HEK293T (cell line): ENCODE measurements at regions not wholly inside any gene's neighbourhood (a gene's known extent, or its start where the extent isn't known, plus 50 kb on each side); places are given as distances from the start of the nearest gene placed in this dataset.

Source experiments
- CTCF ChIA-PET: fragments of 350-600 bp; formaldehyde crosslinking; extraction: SDS; loops from one replicate; lab custom pipeline; 2021; ENCODE audit warnings: antibody characterized with exemption, inconsistent platforms; lab: Yijun Ruan, JAX
- POLR2A ChIA-PET: fragments of 350-600 bp; formaldehyde crosslinking; extraction: SDS; loops from one replicate; lab custom pipeline; 2020; ENCODE audit warnings: antibody characterized with exemption, inconsistent platforms; lab: Yijun Ruan, JAX
- DNase-seq: peaks from one replicate; pipeline ENCODE4 v3.0.0; 2012; ENCODE audit warnings: mixed read lengths; ENCODE audit errors: extremely low spot score
- ARNT ChIP-seq: fragments of 450-650 bp; IDR thresholded peaks from 2 replicates; pipeline ENCODE4 v1.6.1; 2017; ENCODE audit warnings: mild to moderate bottlenecking
- BHLHE40 ChIP-seq: fragments of 450-650 bp; IDR thresholded peaks from 2 replicates; pipeline ENCODE4 v1.6.1; 2016; ENCODE audit warnings: mild to moderate bottlenecking, moderate library complexity, borderline replicate concordance
- CTBP1 ChIP-seq: fragments of 450-650 bp; IDR thresholded peaks from 2 replicates; pipeline ENCODE4 v1.6.1; 2016; ENCODE audit warnings: borderline replicate concordance
- ELF4 ChIP-seq: fragments of 450-650 bp; IDR thresholded peaks from 2 replicates; pipeline ENCODE4 v1.6.1; 2017; ENCODE audit warnings: antibody characterized with exemption
- FOXA1 ChIP-seq: fragments of 450-650 bp; IDR thresholded peaks from 2 replicates; pipeline ENCODE4 v1.6.1; 2016; ENCODE audit warnings: mild to moderate bottlenecking
- FOXK2 ChIP-seq: fragments of 450-650 bp; IDR thresholded peaks from 2 replicates; pipeline ENCODE4 v1.6.1; 2016; ENCODE audit warnings: mild to moderate bottlenecking
- FOXM1 ChIP-seq: fragments of 450-650 bp; IDR thresholded peaks from 2 replicates; pipeline ENCODE4 v1.6.1; 2017; ENCODE audit warnings: mild to moderate bottlenecking, borderline replicate concordance
- HDGF ChIP-seq: fragments of 450-650 bp; IDR thresholded peaks from 2 replicates; pipeline ENCODE4 v1.6.1; 2017; ENCODE audit warnings: antibody characterized with exemption, borderline replicate concordance
- L3MBTL2 ChIP-seq: fragments of 450-650 bp; conservative IDR thresholded peaks from 2 replicates; pipeline ENCODE4 v1.6.1; 2016; ENCODE audit warnings: mild to moderate bottlenecking
- LEF1 ChIP-seq: fragments of 450-650 bp; IDR thresholded peaks from 2 replicates; pipeline ENCODE4 v1.6.1; 2017; ENCODE audit warnings: mild to moderate bottlenecking, borderline replicate concordance
- NFRKB ChIP-seq: fragments of 450-650 bp; IDR thresholded peaks from 2 replicates; pipeline ENCODE4 v1.6.1; 2016; ENCODE audit warnings: mild to moderate bottlenecking, moderate library complexity
- SP1 ChIP-seq: fragments of 450-650 bp; IDR thresholded peaks from 2 replicates; pipeline ENCODE4 v1.6.1; 2017
- SUZ12 ChIP-seq: fragments of 450-650 bp; IDR thresholded peaks from 2 replicates; pipeline ENCODE4 v1.6.1; 2016; ENCODE audit warnings: mild to moderate bottlenecking
- TARDBP ChIP-seq: fragments of 450-650 bp; IDR thresholded peaks from 2 replicates; pipeline ENCODE4 v1.6.1; 2016
- ZNF384 ChIP-seq: fragments of 450-650 bp; IDR thresholded peaks from 2 replicates; pipeline ENCODE4 v1.6.1; 2016
- TF ChIP-seq, protein P1 (sequence below): fragments of 450-650 bp; IDR thresholded peaks from 2 replicates; pipeline ENCODE4 v1.6.1; 2016

DNA sequence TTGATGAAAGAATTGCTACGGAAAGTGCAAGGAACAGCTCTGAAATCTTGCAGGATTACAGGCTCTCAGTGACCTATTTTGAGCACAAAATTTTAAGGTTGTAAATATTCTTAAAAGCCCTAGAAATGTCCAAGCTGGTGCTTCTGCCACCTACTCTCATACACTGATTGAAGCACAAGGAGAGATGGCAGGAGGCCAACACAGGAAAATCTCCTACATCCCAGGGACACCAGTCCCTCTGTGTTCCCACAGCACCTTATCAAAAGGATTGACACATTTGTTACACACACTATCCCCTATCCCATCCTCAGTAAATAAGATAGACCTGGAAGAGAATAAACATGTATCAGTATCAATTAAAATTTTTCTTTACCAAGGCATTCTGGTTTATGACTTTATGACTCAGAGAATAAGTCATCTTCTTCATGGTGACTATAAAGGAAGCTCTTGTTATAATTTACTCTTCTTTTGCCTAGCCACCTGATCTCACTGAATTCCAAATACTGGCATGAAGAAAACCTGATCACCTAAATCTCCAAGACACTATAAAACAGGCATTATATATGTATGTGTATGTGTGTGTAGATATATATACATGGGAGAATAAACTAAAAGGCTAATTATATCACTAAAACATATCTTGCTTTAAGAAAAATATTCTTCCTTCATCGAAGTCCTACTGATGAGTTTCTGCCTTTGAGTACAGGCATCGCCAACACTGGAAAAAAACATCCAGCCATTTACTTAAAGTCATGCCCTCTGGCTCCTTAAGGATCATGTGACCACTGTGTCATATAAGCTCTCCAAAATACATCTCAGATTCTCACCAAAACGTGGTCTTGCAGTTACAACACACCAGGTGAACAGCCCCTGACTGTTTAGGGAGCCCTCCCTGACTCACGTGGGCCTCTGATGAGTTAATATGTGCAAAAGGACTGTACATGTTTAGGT, 208.1 kb upstream of the NR2F2 start:
- DNase-seq: no peak
- TF ChIP-seq SUZ12 (no peak), TARDBP (no peak), NFRKB (no peak), LEF1 (no peak), FOXK2 (no peak), ZNF384 (no peak), ELF4 (no peak), SP1 (no peak), L3MBTL2 (no peak), HDGF (no peak), FOXA1 (no peak), BHLHE40 (no peak), ARNT (no peak), FOXM1 (no peak), CTBP1 (no peak)
- TF ChIP-seq, protein P1, sequence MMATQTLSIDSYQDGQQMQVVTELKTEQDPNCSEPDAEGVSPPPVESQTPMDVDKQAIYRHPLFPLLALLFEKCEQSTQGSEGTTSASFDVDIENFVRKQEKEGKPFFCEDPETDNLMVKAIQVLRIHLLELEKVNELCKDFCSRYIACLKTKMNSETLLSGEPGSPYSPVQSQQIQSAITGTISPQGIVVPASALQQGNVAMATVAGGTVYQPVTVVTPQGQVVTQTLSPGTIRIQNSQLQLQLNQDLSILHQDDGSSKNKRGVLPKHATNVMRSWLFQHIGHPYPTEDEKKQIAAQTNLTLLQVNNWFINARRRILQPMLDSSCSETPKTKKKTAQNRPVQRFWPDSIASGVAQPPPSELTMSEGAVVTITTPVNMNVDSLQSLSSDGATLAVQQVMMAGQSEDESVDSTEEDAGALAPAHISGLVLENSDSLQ: no peak
- CTCF ChIA-PET: no interaction called here
- POLR2A ChIA-PET: no interaction called here

DNA sequence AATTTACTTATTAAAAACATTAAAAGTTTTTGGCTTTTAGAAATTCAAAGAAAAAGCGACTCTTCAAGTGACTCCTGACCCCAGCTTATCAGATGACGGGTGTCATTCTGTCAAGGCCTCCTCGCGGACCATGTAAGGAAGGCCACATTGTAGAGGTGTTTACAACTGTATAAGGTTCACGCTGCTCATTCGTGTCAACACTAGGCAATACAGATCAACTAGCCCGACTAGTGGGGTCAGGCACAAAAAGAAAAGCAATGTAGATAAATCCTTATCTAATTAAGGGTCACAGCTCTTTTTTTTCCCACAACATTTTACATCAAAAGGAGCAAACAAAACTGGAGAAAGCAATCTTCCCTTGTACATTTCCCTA, 207.5 kb upstream of the NR2F2 start:
- DNase-seq: no peak
- ChIA-PET POLR2A (no interaction called here), CTCF (no interaction called here)
- TF ChIP-seq ELF4 (no peak), LEF1 (no peak), SUZ12 (no peak), SP1 (no peak), FOXM1 (no peak), L3MBTL2 (no peak), ARNT (no peak)

DNA sequence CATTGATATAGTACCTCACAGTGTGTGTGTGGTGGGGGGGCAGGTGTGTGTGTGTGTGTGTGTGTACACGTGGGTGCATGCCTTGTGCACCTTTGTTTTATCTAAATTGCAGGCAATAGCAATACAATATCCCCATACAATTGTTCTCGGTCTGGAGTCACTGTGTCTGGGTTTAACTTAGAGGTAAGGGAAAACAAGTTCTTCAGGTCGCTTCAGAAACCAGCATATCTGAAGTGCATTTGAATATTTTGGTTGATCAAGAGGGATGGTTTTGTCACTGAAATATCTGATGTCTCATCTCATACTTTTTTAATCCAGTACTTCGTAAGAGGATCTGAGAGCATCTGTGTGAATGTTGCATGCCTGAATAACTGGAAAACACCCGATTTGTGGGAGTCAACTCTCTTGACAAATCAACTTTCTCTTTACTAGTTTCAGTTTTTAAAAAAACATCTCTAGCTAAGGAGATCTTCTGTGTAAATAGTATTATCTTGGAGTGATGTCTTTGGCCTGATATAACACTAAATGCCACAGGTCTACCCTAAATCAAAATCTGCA, 206.8 kb upstream of the NR2F2 start:
- POLR2A ChIA-PET: no interaction called here
- DNase-seq: no peak
- CTCF ChIA-PET: no interaction called here
- TF ChIP-seq NFRKB (no peak), SUZ12 (no peak), L3MBTL2 (no peak), FOXK2 (no peak), BHLHE40 (no peak), ELF4 (no peak), TARDBP (no peak), CTBP1 (no peak), SP1 (no peak), FOXA1 (no peak), FOXM1 (no peak), ZNF384 (no peak), ARNT (no peak), HDGF (no peak)
- TF ChIP-seq, protein P1: no peak

DNA sequence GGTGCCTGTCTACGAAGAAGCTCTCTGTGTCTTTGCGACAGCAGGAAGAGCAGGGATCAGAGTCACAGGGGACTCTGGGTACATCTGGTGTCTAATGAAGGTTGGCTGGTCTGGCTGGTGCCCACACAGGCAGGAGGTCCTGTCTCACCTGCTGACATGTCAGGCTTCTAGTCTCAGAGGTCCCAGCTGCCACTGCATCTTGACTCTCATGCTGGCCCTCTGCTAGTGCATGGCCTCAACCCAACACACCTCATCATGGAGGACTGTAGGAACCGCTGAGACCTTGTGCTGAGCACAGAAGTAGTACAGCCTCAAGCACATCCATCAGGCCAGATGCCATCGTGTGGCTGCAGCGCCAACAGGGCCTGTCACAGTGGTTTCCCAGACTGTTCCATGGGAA, 206.1 kb upstream of the NR2F2 start:
- CTCF ChIA-PET: no interaction called here
- POLR2A ChIA-PET: no interaction called here
- no peak for DNase-seq
- no peak for TF ChIP-seq TARDBP
- no peak for TF ChIP-seq ARNT
- TF ChIP-seq BHLHE40: no peak
- TF ChIP-seq HDGF: no peak
- no peak for TF ChIP-seq CTBP1
- no peak for TF ChIP-seq SUZ12
- TF ChIP-seq FOXM1: no peak
- no peak for TF ChIP-seq FOXA1
- TF ChIP-seq, protein P1: no peak
- TF ChIP-seq ZNF384: no peak
- TF ChIP-seq NFRKB: no peak

DNA sequence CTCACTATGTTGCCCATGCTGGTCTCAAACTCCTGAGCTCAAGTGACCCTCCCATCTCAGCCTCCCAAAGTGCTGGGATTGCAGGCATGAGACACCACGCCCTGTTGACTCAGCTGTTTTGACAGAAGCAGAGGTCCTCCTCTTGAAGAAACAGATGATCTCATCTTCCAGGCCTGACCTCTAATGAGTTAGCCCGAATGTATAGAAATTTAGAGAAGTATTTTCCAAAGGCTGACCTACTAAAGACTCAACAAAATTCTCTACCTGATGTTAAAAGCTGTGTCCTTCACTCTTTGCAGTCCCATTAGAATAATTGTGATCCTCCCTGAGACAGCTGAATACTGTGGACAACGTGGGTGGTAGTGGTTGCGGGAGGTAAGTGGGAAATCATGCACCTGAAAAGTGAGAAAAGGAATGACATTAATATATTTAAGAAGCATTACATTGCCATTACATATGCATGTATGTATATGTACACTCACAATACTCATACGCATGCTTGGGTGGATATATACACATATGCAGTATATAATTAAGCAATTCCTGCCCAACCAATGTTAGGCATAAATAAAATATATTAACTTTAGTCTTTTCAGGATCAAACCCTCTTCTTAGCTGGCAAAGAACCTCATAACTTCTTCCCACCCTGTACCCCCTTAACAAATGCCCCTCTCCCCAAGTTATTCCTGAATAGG, 204.6 kb upstream of the NR2F2 start:
- POLR2A ChIA-PET: no interaction called here
- DNase-seq: no peak
- TF ChIP-seq LEF1: no peak
- TF ChIP-seq BHLHE40: no peak
- no peak for TF ChIP-seq NFRKB
- TF ChIP-seq CTBP1: no peak
- CTCF ChIA-PET: interaction anchor here (0.6 to 1.1 kb wide), 2 partner anchors 8 to 64 kb away, joined by 3 read pairs; no protein-coding TSS in a partner anchor
